ENCODE measurements at regions not wholly inside any gene's neighbourhood (a gene's known extent, or its start where the extent isn't known, plus 50 kb on each side); places are given as distances from the start of the nearest gene placed in this dataset.

DNA sequence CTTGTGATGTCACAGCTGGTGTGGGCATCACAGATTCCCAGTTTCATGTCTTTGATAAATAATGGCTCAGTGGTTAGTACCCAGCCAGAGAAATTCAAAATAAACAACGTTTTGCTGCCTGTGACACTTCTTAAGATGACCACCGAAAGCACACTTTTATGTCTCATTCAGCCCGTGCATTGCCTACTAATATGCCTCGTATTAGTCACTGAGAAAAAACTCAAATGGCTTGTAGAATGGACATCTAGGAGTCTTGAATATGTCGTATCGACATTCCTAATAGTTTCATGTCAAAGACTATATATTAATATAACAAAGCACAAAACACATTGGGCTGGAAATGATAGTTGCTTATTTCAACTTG is 103.9 kb upstream of the FAT1 start:
- CTCF ChIA-PET (ENCODE audit: partially characterized antibody) = no interaction called here
- H3K4ac ChIP-seq (replicated peaks; ENCODE audit: insufficient read length, low read depth, low read length) = no peak overlapping the region
- 81% methylated on average over 6 of the region's 6 CpGs; no CpG with 5 or more reads in 1 of the 2 experiments for WGBS, 2 experiments (ENCODE audit: extremely low coverage in 1 of 2, insufficient coverage in 1 of 2, insufficient read length in 1 of 2, insufficient replicate concordance in 2 of 2, low coverage in 1 of 2, low lambda C conversion rate in 2 of 2, missing lambda C conversion rate in 1 of 2)
- no peak overlapping the region for H2BK20ac ChIP-seq (ENCODE audit: low read length)
- no peak for FAIRE-seq
- H3K36me3 ChIP-seq (ENCODE audit: control insufficient read depth in 2 of 4, insufficient read depth in 4 of 4, low read length in 3 of 4) = no peaks in the 10 kb centered on the region
- no peak overlapping the region for H2BK15ac ChIP-seq (ENCODE audit: low read length)
- no peak overlapping the region for H3K4me2 ChIP-seq (ENCODE audit: insufficient read depth in 1 of 2, low read depth in 2 of 2, low read length in 2 of 2)
- H3K56ac ChIP-seq (replicated peaks; ENCODE audit: insufficient read length, low read depth, low read length) = no peak overlapping the region
- H3K9me3 ChIP-seq (ENCODE audit: insufficient read depth in 2 of 2, low read depth in 1 of 2, low read length in 1 of 2) = no peaks in the 10 kb centered on the region
- H2AK5ac ChIP-seq (ENCODE audit: low read depth, low read length) = no peak overlapping the region
- no peaks in the 10 kb centered on the region for H3K79me1 ChIP-seq (ENCODE audit: low read depth, low read length)
- H3K27ac ChIP-seq (ENCODE audit: low read depth, low read length) = no peak overlapping the region
- no peak overlapping the region for H3K4me3 ChIP-seq (ENCODE audit: extremely low read depth in 1 of 4, insufficient read depth in 2 of 4, low read depth in 3 of 4, low read length in 4 of 4)
- no peaks in the 10 kb centered on the region for H3K23me2 ChIP-seq (ENCODE audit: low read depth, low read length)
- H3K4me1 ChIP-seq (replicated peaks in 1 of 4; ENCODE audit: control insufficient read depth in 3 of 4, insufficient read depth in 4 of 4, low read length in 3 of 4) = no peaks in the 10 kb centered on the region
- H3K23ac ChIP-seq (ENCODE audit: insufficient read length) = no peak overlapping the region
- no peak overlapping the region for H2BK120ac ChIP-seq (replicated peaks; ENCODE audit: low read depth, low read length)
- POLR2A ChIA-PET (ENCODE audit: partially characterized antibody) = no interaction called here
- no peak overlapping the region for H2AFZ ChIP-seq (ENCODE audit: low read length)
- DNase-seq (ENCODE audit: low read depth in 1 of 2, low spot score in 2 of 2) = no peak
- H3K9ac ChIP-seq (replicated peaks in 1 of 4; ENCODE audit: extremely low read depth in 1 of 4, low read depth in 3 of 4, low read length in 3 of 4) = no peak overlapping the region
- no peaks in the 10 kb centered on the region for H4K20me1 ChIP-seq (replicated peaks in 1 of 2; ENCODE audit: control insufficient read depth in 1 of 2, insufficient read depth in 2 of 2, low read length in 2 of 2)
- H3K14ac ChIP-seq (ENCODE audit: insufficient read length) = no peak overlapping the region
- H2BK5ac ChIP-seq (ENCODE audit: low read depth, low read length) = no peak overlapping the region
- H3K79me2 ChIP-seq (ENCODE audit: control insufficient read depth in 1 of 2, insufficient read depth in 2 of 2, low read length in 2 of 2) = no peaks in the 10 kb centered on the region
- no peak overlapping the region for H4K8ac ChIP-seq (ENCODE audit: extremely low read depth, insufficient read depth, low read length)
- TF ChIP-seq SIX5 (IDR thresholded peaks at IDR 0.05; ENCODE audit: low read depth, low read length) = no peak
- no peak for TF ChIP-seq TCF12 (IDR thresholded peaks at IDR 0.05; ENCODE audit: low read depth, low read length)
- H3K18ac ChIP-seq (ENCODE audit: extremely low read depth, low read length) = no peak overlapping the region
- no peak overlapping the region for H4K5ac ChIP-seq (ENCODE audit: insufficient read length, low read depth, low read length)
- no peak overlapping the region for H4K91ac ChIP-seq (replicated peaks; ENCODE audit: insufficient read length, low read length)
- H2BK12ac ChIP-seq (ENCODE audit: low read depth, low read length) = no peak overlapping the region
- H3K27me3 ChIP-seq (replicated peaks in 1 of 4; ENCODE audit: control insufficient read depth in 3 of 4, extremely low read depth in 1 of 4, insufficient read depth in 3 of 4, low read length in 3 of 4) = peaks cover 0 to 2% (median 0%) of the 10 kb centered on the region in 4 experiments; a peak in 1 of 7 replicates

Measured in H1 (cell line).